Islet precursor cell (in vitro differentiated cells): ENCODE measurements at regions not wholly inside any gene's neighbourhood (a gene's known extent, or its start where the extent isn't known, plus 50 kb on each side); places are given as distances from the start of the nearest gene placed in this dataset.

Source experiments
- DNase-seq: peaks from one replicate; pipeline ENCODE4 v3.0.0-alpha.2; 2018

- DNase-seq, result no peak
Observed at GRCh38 chr7:84368122-84368521, 173.5 kb upstream of the SEMA3A start.

GRCh38 chr7:84364708-84365107 lies 170.1 kb upstream of the SEMA3A start:
- no peak for DNase-seq

GRCh38 chr7:84363741-84364140 lies 169.2 kb upstream of the SEMA3A start:
- no peak for DNase-seq

GRCh38 chr7:84362828-84363227 lies 168.2 kb upstream of the SEMA3A start:
- no peak for DNase-seq

- no peak for DNase-seq
Observed at GRCh38 chr7:84362360-84362759, 167.8 kb upstream of the SEMA3A start.

GRCh38 chr7:84354866-84355265 lies 160.3 kb upstream of the SEMA3A start:
- DNase-seq, result no peak

GRCh38 chr7:84354030-84354429 lies 159.4 kb upstream of the SEMA3A start:
- no peak for DNase-seq

- no peak for DNase-seq
Observed at GRCh38 chr7:84339306-84339705, 144.7 kb upstream of the SEMA3A start.

GRCh38 chr7:84337429-84337828 lies 142.8 kb upstream of the SEMA3A start:
- DNase-seq, result no peak

GRCh38 chr7:84336766-84337165 lies 142.2 kb upstream of the SEMA3A start:
- no peak for DNase-seq

GRCh38 chr7:84336303-84336702 lies 141.7 kb upstream of the SEMA3A start:
- peak; percentile 54 for DNase-seq

GRCh38 chr7:84331616-84332015 lies 137.0 kb upstream of the SEMA3A start:
- DNase-seq, result no peak

GRCh38 chr7:84328571-84328970 lies 134.0 kb upstream of the SEMA3A start:
- no peak for DNase-seq

- no peak for DNase-seq
Observed at GRCh38 chr7:84324136-84324630, 129.6 kb upstream of the SEMA3A start.

- DNase-seq, result no peak
Observed at GRCh38 chr7:84317536-84317935, 122.9 kb upstream of the SEMA3A start.

GRCh38 chr7:84314263-84314662 lies 119.7 kb upstream of the SEMA3A start:
- no peak for DNase-seq

GRCh38 chr7:84304407-84304806 lies 109.8 kb upstream of the SEMA3A start:
- DNase-seq, result no peak

- no peak for DNase-seq
Observed at GRCh38 chr7:84302949-84303348, 108.4 kb upstream of the SEMA3A start.

- no peak for DNase-seq
Observed at GRCh38 chr7:84297616-84298015, 103.0 kb upstream of the SEMA3A start.

- DNase-seq, result no peak
Observed at GRCh38 chr7:84294847-84295455, 100.4 kb upstream of the SEMA3A start.

- DNase-seq, result no peak
Observed at GRCh38 chr7:84294391-84294790, 99.8 kb upstream of the SEMA3A start.

GRCh38 chr7:84291756-84292155 lies 97.2 kb upstream of the SEMA3A start:
- no peak for DNase-seq

- DNase-seq, result no peak
Observed at GRCh38 chr7:84283798-84284197, 89.2 kb upstream of the SEMA3A start.

GRCh38 chr7:84281518-84281917 lies 86.9 kb upstream of the SEMA3A start:
- DNase-seq, result no peak

GRCh38 chr7:84277628-84278224 lies 83.1 kb upstream of the SEMA3A start:
- DNase-seq, result peak; percentile 79
